SK-N-SH (cell line): ENCODE measurements at regions not wholly inside any gene's neighbourhood (a gene's known extent, or its start where the extent isn't known, plus 50 kb on each side); places are given as distances from the start of the nearest gene placed in this dataset.

Source experiments
- CTCF ChIA-PET: fragments of 300-600, 350-600 bp; formaldehyde crosslinking; extraction: SDS; loops from one replicate; lab custom pipeline; 2021; lab: Yijun Ruan, JAX
- POLR2A ChIA-PET: fragments of 350-600 bp; sonication (Branson Sonifier 250); formaldehyde crosslinking; extraction: SDS; loops from one replicate; lab custom pipeline; 2020; ENCODE audit warnings: antibody characterized with exemption, inconsistent platforms; lab: Yijun Ruan, JAX
- DNase-seq: peaks from one replicate; pipeline ENCODE4 v3.0.0; 2012
- H2AFZ ChIP-seq: fragments of 200-600 bp; sonication (generic); 2 replicates; pipeline ENCODE4 v1.8.1; 2016; ENCODE audit warnings: antibody characterized with exemption, mild to moderate bottlenecking, low read depth
- H3F3A ChIP-seq: fragments of 200-600 bp; sonication (generic); replicated peaks from 2 replicates; pipeline ENCODE3; 2016; ENCODE audit warnings: antibody characterized with exemption, mild to moderate bottlenecking; ENCODE audit not compliant: insufficient read depth
- H3K27ac ChIP-seq, 2 experiments: fragments of 200-500 bp in 1 of 2; fragments of 200-600 bp in 1 of 2; sonication (Bioruptor generic) in 1 of 2; sonication (generic), shearing (Covaris generic) in 1 of 2; 2 replicates each; pipeline versions ENCODE4 v1.5.1 to v1.6.1; 2014 to 2016; ENCODE audit warnings: low read depth in 2 of 2, inconsistent platforms in 1 of 2, low read length in 1 of 2, mild to moderate bottlenecking in 1 of 2, mixed read lengths in 1 of 2
- H3K27me3 ChIP-seq: fragments of 200-600 bp; sonication (generic), shearing (Covaris generic); 2 replicates; pipeline ENCODE4 v1.6.1; 2016; ENCODE audit warnings: mixed run types; ENCODE audit not compliant: insufficient read depth
- H3K36me3 ChIP-seq, 2 experiments: fragments of 200-500 bp in 1 of 2; fragments of 200-600 bp in 1 of 2; sonication (Bioruptor generic) in 1 of 2; sonication (generic) in 1 of 2; replicated peaks in 1 of 2; 2 replicates each; pipeline versions ENCODE3 to v1.5.1; 2014 to 2016; ENCODE audit warnings: low read length in 1 of 2, mild to moderate bottlenecking in 1 of 2; ENCODE audit not compliant: insufficient read depth in 2 of 2, control insufficient read depth in 1 of 2
- H3K4me1 ChIP-seq, 2 experiments: fragments of 200-500 bp in 1 of 2; fragments of 200-600 bp in 1 of 2; sonication (Bioruptor generic) in 1 of 2; sonication (generic), shearing (Covaris generic) in 1 of 2; 2 replicates each; pipeline versions ENCODE4 v1.5.1 to v1.6.1; 2014 to 2016; ENCODE audit warnings: low read depth in 1 of 2, low read length in 1 of 2, mixed run types in 1 of 2; ENCODE audit not compliant: insufficient read depth in 2 of 2, control insufficient read depth in 1 of 2
- H3K4me2 ChIP-seq: fragments of 200-600 bp; sonication (generic), shearing (Covaris generic); 2 replicates; pipeline ENCODE4 v1.6.1; 2017; ENCODE audit warnings: mixed run types
- H3K4me3 ChIP-seq, 2 experiments: fragments of 200-500 bp in 1 of 2; fragments of 200-600 bp in 1 of 2; sonication (Bioruptor generic) in 1 of 2; sonication (generic), shearing (Covaris generic) in 1 of 2; 2 replicates each; pipeline versions ENCODE4 v1.5.1 to v1.8.1; 2014 to 2016; ENCODE audit warnings: low read depth in 2 of 2, inconsistent platforms in 1 of 2, low read length in 1 of 2, mild to moderate bottlenecking in 1 of 2, mixed read lengths in 1 of 2, moderate library complexity in 1 of 2
- H3K79me2 ChIP-seq: fragments of 200-600 bp; sonication (generic); 2 replicates; pipeline ENCODE4 v1.8.1; 2017; ENCODE audit warnings: mild to moderate bottlenecking; ENCODE audit not compliant: insufficient read depth
- H3K9ac ChIP-seq: fragments of 200-600 bp; sonication (generic); 2 replicates; pipeline ENCODE4 v1.6.1; 2017; ENCODE audit warnings: mixed run types
- H3K9me2 ChIP-seq: fragments of 200-600 bp; sonication (generic); 2 replicates; pipeline ENCODE4 v1.6.1; 2017; ENCODE audit warnings: mixed run types
- H3K9me3 ChIP-seq: fragments of 200-600 bp; sonication (generic); 2 replicates; pipeline ENCODE4 v1.6.1; 2017; ENCODE audit warnings: mixed run types, mild to moderate bottlenecking, moderate library complexity
- H4K20me1 ChIP-seq: fragments of 200-600 bp; sonication (generic); 2 replicates; pipeline ENCODE4 v1.6.1; 2017; ENCODE audit warnings: mild to moderate bottlenecking, mixed run types; ENCODE audit not compliant: insufficient read depth
- CHD2 ChIP-seq: fragments of 150-350 bp; IDR thresholded peaks from 2 replicates; pipeline ENCODE4 v1.6.1; 2018; ENCODE audit warnings: low read length; ENCODE audit not compliant: partially characterized antibody
- FOSL2 ChIP-seq: IDR thresholded peaks from 2 replicates; pipeline ENCODE4 v1.4.0; 2012; ENCODE audit warnings: low read depth, mild to moderate bottlenecking, moderate library complexity, borderline replicate concordance
- FOXJ3 ChIP-seq: sonication (generic); formaldehyde crosslinking; IDR thresholded peaks from 2 replicates; pipeline ENCODE4 v1.5.1; 2020; ENCODE audit warnings: mild to moderate bottlenecking, missing genetic modification reagents
- FOXM1 ChIP-seq: IDR thresholded peaks from 2 replicates; pipeline ENCODE4 v1.4.0; 2012; ENCODE audit warnings: low read depth, mild to moderate bottlenecking
- MXI1 ChIP-seq: IDR thresholded peaks from 2 replicates; pipeline ENCODE4 v1.6.1; 2012; ENCODE audit warnings: mild to moderate bottlenecking, low read depth, low read length, improper control_type of control experiment
- NFIC ChIP-seq: IDR thresholded peaks from 2 replicates; pipeline ENCODE4 v1.4.0; 2012; ENCODE audit warnings: borderline replicate concordance
- RAD21 ChIP-seq: IDR thresholded peaks from 2 replicates; pipeline ENCODE4 v1.6.1; 2012; ENCODE audit warnings: mild to moderate bottlenecking, low read length
- RCOR1 ChIP-seq: fragments of 150-350 bp; IDR thresholded peaks from 2 replicates; pipeline ENCODE4 v1.6.1; 2017; ENCODE audit warnings: antibody characterized with exemption, low read length
- RFX5 ChIP-seq: IDR thresholded peaks from 2 replicates; pipeline ENCODE4 v1.6.1; 2012; ENCODE audit warnings: mild to moderate bottlenecking, improper control_type of control experiment, low read length
- TCF12 ChIP-seq: IDR thresholded peaks from 2 replicates; pipeline ENCODE4 v1.4.0; 2012
- TEAD4 ChIP-seq: IDR thresholded peaks from 2 replicates; pipeline ENCODE4 v1.4.0; 2012; ENCODE audit warnings: mild to moderate bottlenecking, borderline replicate concordance; ENCODE audit not compliant: insufficient read depth
- USF2 ChIP-seq: fragments of 150-350 bp; IDR thresholded peaks from 2 replicates; pipeline ENCODE4 v1.6.1; 2017; ENCODE audit warnings: antibody characterized with exemption, low read length, low read depth, borderline replicate concordance
- YY1 ChIP-seq: IDR thresholded peaks from 2 replicates; pipeline ENCODE4 v1.4.0; 2012; ENCODE audit warnings: low read depth, mild to moderate bottlenecking
- ZBTB33 ChIP-seq: IDR thresholded peaks from 2 replicates; pipeline ENCODE4 v1.4.0; 2012; ENCODE audit warnings: low read depth, borderline replicate concordance
- WGBS: methylation state at CpG from one replicate; pipeline ENCODE4 v1.1.6; 2017; ENCODE audit warnings: low lambda C conversion rate; 5-methylcytosine and 5-hydroxymethylcytosine counted together
- TF ChIP-seq, protein P1 (sequence below): fragments of 200-600 bp; sonication (generic); IDR thresholded peaks from 2 replicates; pipeline ENCODE4 v1.6.1; 2017; ENCODE audit warnings: antibody characterized with exemption, mild to moderate bottlenecking, moderate library complexity
- TF ChIP-seq, protein P2 (sequence below): fragments of 150-350 bp; IDR thresholded peaks from 2 replicates; pipeline ENCODE4 v1.6.1; 2016; ENCODE audit warnings: mild to moderate bottlenecking, low read depth, low read length
- TF ChIP-seq, protein P3 (sequence below): IDR thresholded peaks from 2 replicates; pipeline ENCODE4 v1.6.1; 2012; ENCODE audit warnings: mild to moderate bottlenecking, low read depth, low read length, moderate library complexity

GRCh38 chr10:130844310-130844709 lies 467.2 kb downstream of the TCERG1L start:
- CTCF ChIA-PET: no interaction called here
- no peaks in the 10 kb centered on the region for H3K4me1 ChIP-seq
- POLR2A ChIA-PET: no interaction called here

More at GRCh38 chr10:130844310-130844709, 467.2 kb downstream of the TCERG1L start:
- H3K9me3 ChIP-seq: peaks cover 4% of the 10 kb centered on the region; the same call in 1 of the 2 replicates
- H3K79me2 ChIP-seq: no peaks in the 10 kb centered on the region
- H3K27me3 ChIP-seq: no peaks in the 10 kb centered on the region
- no peak for DNase-seq
- no peak overlapping the region for H3K4me2 ChIP-seq
- H3K9me2 ChIP-seq: no peaks in the 10 kb centered on the region
- H3K36me3 ChIP-seq: no peaks in the 10 kb centered on the region
- WGBS: 34% methylated on average over 7 of the region's 7 CpGs
- H2AFZ ChIP-seq: no peak overlapping the region
- H4K20me1 ChIP-seq: no peaks in the 10 kb centered on the region
- no peak overlapping the region for H3K9ac ChIP-seq
- TF ChIP-seq TCF12 (no peak), CHD2 (no peak), RCOR1 (no peak), FOXM1 (no peak), RAD21 (no peak), FOXJ3 (no peak), YY1 (no peak), ZBTB33 (no peak), NFIC (no peak), USF2 (no peak), FOSL2 (no peak), RFX5 (no peak), MXI1 (no peak), TEAD4 (no peak)
- TF ChIP-seq, protein P1, sequence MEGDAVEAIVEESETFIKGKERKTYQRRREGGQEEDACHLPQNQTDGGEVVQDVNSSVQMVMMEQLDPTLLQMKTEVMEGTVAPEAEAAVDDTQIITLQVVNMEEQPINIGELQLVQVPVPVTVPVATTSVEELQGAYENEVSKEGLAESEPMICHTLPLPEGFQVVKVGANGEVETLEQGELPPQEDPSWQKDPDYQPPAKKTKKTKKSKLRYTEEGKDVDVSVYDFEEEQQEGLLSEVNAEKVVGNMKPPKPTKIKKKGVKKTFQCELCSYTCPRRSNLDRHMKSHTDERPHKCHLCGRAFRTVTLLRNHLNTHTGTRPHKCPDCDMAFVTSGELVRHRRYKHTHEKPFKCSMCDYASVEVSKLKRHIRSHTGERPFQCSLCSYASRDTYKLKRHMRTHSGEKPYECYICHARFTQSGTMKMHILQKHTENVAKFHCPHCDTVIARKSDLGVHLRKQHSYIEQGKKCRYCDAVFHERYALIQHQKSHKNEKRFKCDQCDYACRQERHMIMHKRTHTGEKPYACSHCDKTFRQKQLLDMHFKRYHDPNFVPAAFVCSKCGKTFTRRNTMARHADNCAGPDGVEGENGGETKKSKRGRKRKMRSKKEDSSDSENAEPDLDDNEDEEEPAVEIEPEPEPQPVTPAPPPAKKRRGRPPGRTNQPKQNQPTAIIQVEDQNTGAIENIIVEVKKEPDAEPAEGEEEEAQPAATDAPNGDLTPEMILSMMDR: no peak
- TF ChIP-seq, protein P2, sequence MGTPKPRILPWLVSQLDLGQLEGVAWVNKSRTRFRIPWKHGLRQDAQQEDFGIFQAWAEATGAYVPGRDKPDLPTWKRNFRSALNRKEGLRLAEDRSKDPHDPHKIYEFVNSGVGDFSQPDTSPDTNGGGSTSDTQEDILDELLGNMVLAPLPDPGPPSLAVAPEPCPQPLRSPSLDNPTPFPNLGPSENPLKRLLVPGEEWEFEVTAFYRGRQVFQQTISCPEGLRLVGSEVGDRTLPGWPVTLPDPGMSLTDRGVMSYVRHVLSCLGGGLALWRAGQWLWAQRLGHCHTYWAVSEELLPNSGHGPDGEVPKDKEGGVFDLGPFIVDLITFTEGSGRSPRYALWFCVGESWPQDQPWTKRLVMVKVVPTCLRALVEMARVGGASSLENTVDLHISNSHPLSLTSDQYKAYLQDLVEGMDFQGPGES: no peak
- TF ChIP-seq, protein P3, sequence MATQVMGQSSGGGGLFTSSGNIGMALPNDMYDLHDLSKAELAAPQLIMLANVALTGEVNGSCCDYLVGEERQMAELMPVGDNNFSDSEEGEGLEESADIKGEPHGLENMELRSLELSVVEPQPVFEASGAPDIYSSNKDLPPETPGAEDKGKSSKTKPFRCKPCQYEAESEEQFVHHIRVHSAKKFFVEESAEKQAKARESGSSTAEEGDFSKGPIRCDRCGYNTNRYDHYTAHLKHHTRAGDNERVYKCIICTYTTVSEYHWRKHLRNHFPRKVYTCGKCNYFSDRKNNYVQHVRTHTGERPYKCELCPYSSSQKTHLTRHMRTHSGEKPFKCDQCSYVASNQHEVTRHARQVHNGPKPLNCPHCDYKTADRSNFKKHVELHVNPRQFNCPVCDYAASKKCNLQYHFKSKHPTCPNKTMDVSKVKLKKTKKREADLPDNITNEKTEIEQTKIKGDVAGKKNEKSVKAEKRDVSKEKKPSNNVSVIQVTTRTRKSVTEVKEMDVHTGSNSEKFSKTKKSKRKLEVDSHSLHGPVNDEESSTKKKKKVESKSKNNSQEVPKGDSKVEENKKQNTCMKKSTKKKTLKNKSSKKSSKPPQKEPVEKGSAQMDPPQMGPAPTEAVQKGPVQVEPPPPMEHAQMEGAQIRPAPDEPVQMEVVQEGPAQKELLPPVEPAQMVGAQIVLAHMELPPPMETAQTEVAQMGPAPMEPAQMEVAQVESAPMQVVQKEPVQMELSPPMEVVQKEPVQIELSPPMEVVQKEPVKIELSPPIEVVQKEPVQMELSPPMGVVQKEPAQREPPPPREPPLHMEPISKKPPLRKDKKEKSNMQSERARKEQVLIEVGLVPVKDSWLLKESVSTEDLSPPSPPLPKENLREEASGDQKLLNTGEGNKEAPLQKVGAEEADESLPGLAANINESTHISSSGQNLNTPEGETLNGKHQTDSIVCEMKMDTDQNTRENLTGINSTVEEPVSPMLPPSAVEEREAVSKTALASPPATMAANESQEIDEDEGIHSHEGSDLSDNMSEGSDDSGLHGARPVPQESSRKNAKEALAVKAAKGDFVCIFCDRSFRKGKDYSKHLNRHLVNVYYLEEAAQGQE: no peak
- no peak overlapping the region for H3K27ac ChIP-seq
- no peaks in the 10 kb centered on the region for H3F3A ChIP-seq
- H3K4me3 ChIP-seq: no peak overlapping the region
